NCI-H1436 (cell line): ENCODE measurements at regions not wholly inside any gene's neighbourhood (a gene's known extent, or its start where the extent isn't known, plus 50 kb on each side); places are given as distances from the start of the nearest gene placed in this dataset.
"Not testable (repeated sequence)": the region's sequence is repeated elsewhere in the genome, so short reads cannot be mapped to it uniquely, and the experiment has no call there.

ENCODE experiments used
- DNase-seq: peaks from one replicate; lab custom pipeline; 2025; lab: John Stamatoyannopoulos, UW

- no peak for DNase-seq
These were observed 205.1 kb downstream of the NDUFA10 start for GRCh38 chr2:239819974-239820555.

- no peak for DNase-seq
These were observed 205.8 kb downstream of the NDUFA10 start for GRCh38 chr2:239819091-239819973.

GRCh38 chr2:239818531-239819011 is 206.6 kb downstream of the NDUFA10 start:
- DNase-seq = no peak

GRCh38 chr2:239818086-239818485 is 207.1 kb downstream of the NDUFA10 start:
- no peak for DNase-seq

- DNase-seq = not testable (repeated sequence)
These were observed 207.6 kb downstream of the NDUFA10 start for GRCh38 chr2:239817468-239818031.

GRCh38 chr2:239816576-239817467 is 208.3 kb downstream of the NDUFA10 start:
- DNase-seq = no peak

- no peak for DNase-seq
These were observed 209.5 kb downstream of the NDUFA10 start for GRCh38 chr2:239815671-239816070.

GRCh38 chr2:239814861-239815601 is 210.1 kb downstream of the NDUFA10 start:
- no peak for DNase-seq

- DNase-seq = no peak
These were observed 210.9 kb downstream of the NDUFA10 start for GRCh38 chr2:239814116-239814860.

- no peak for DNase-seq
These were observed 211.7 kb downstream of the NDUFA10 start for GRCh38 chr2:239813261-239814115.

- no peak for DNase-seq
These were observed 213.2 kb downstream of the NDUFA10 start for GRCh38 chr2:239811806-239812560.

GRCh38 chr2:239811111-239811781 is 213.9 kb downstream of the NDUFA10 start:
- no peak for DNase-seq

- DNase-seq = no peak
These were observed 215.8 kb downstream of the NDUFA10 start for GRCh38 chr2:239809391-239809790.

GRCh38 chr2:239807568-239807967 is 217.6 kb downstream of the NDUFA10 start:
- no peak for DNase-seq

- DNase-seq = no peak
These were observed 218.2 kb downstream of the NDUFA10 start for GRCh38 chr2:239806758-239807434.

GRCh38 chr2:239806276-239806675 is 218.9 kb downstream of the NDUFA10 start:
- no peak for DNase-seq

GRCh38 chr2:239805414-239805813 is 219.7 kb downstream of the NDUFA10 start:
- no peak for DNase-seq

- no peak for DNase-seq
These were observed 220.2 kb downstream of the NDUFA10 start for GRCh38 chr2:239805043-239805329.
